Hepatocyte (in vitro differentiated cells): ENCODE measurements at regions not wholly inside any gene's neighbourhood (a gene's known extent, or its start where the extent isn't known, plus 50 kb on each side); places are given as distances from the start of the nearest gene placed in this dataset.

Source experiments
- DNase-seq: peaks from one replicate; pipeline ENCODE4 v3.0.0-alpha.2; 2016; ENCODE audit warnings: low spot score
- H2AFZ ChIP-seq: fragments of 200-600 bp; sonication (generic); 2 replicates; pipeline ENCODE4 v1.6.0; 2016; ENCODE audit warnings: antibody characterized with exemption, mild to moderate bottlenecking
- H3K27ac ChIP-seq: fragments of 200-600 bp; sonication (generic); 2 replicates; pipeline ENCODE4 v1.5.1; 2016; ENCODE audit warnings: mild to moderate bottlenecking
- H3K27me3 ChIP-seq: fragments of 200-600 bp; sonication (generic); 2 replicates; pipeline ENCODE4 v1.6.1; 2016
- H3K36me3 ChIP-seq: fragments of 200-600 bp; sonication (generic); replicated peaks from 2 replicates; pipeline ENCODE4 v1.5.1; 2016; ENCODE audit warnings: low read depth; ENCODE audit not compliant: insufficient read depth
- H3K4me1 ChIP-seq: fragments of 200-600 bp; sonication (generic); 2 replicates; pipeline ENCODE4 v1.5.1; 2016; ENCODE audit warnings: mild to moderate bottlenecking, moderate library complexity; ENCODE audit not compliant: insufficient read depth
- H3K4me2 ChIP-seq: fragments of 200-600 bp; sonication (generic); 2 replicates; pipeline ENCODE4 v1.6.0; 2016
- H3K4me3 ChIP-seq: fragments of 200-600 bp; sonication (generic); 2 replicates; pipeline ENCODE4 v1.5.1; 2016; ENCODE audit warnings: mild to moderate bottlenecking
- H3K79me2 ChIP-seq: fragments of 200-600 bp; sonication (generic); 2 replicates; pipeline ENCODE4 v1.6.0; 2017; ENCODE audit warnings: mild to moderate bottlenecking
- H3K9me2 ChIP-seq: fragments of 200-600 bp; sonication (generic); replicated peaks from 2 replicates; pipeline ENCODE4 v1.6.0; 2017; ENCODE audit warnings: mild to moderate bottlenecking; ENCODE audit not compliant: insufficient read depth
- H3K9me3 ChIP-seq: fragments of 200-600 bp; sonication (generic); 2 replicates; pipeline ENCODE4 v1.5.1; 2016; ENCODE audit warnings: low read depth, mild to moderate bottlenecking
- H4K20me1 ChIP-seq: fragments of 200-600 bp; sonication (generic); 2 replicates; pipeline ENCODE4 v1.6.0; 2016; ENCODE audit warnings: mild to moderate bottlenecking; ENCODE audit not compliant: insufficient read depth, poor library complexity, severe bottlenecking
- EZH2 ChIP-seq: fragments of 200-600 bp; sonication (generic); IDR thresholded peaks from 2 replicates; pipeline ENCODE4 v1.6.1; 2016; ENCODE audit warnings: antibody characterized with exemption, mild to moderate bottlenecking, borderline replicate concordance
- EZH2phosphoT487 ChIP-seq: fragments of 200-600 bp; sonication (generic); IDR thresholded peaks from one replicate; pipeline ENCODE4 v1.6.1; 2018; ENCODE audit warnings: antibody characterized with exemption, mild to moderate bottlenecking, low read depth, moderate library complexity; ENCODE audit not compliant: unreplicated experiment, severe bottlenecking
- WGBS: methylation state at CpG from one replicate; pipeline ENCODE4 v1.1.6; 2016; ENCODE audit warnings: low lambda C conversion rate; ENCODE audit errors: missing lambda C conversion rate; 5-methylcytosine and 5-hydroxymethylcytosine counted together
- TF ChIP-seq, protein P1 (sequence below): fragments of 200-600 bp; sonication (generic); IDR thresholded peaks from 2 replicates; pipeline ENCODE4 v1.5.1; 2016; ENCODE audit warnings: antibody characterized with exemption, mild to moderate bottlenecking; ENCODE audit not compliant: poor library complexity

DNA sequence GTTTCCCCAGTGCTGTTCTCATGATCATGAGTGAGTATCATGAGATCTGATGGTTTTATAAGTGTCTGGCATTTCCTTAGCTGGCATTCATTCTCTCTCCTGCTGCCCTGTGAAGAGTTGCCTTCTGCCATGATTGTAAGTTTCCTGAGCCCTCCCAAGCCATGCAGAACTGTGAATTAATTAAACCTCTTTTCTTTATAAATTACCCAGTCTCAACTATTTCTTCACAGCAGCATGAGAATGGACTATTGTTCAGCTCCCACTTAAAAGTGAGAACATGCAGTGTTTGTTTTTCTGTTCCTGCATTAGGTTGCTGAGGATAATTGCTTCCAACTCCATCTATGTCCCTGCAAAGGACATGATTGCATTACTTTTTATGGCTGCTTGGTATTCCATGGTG is 311.7 kb upstream of the CTSO start:
- DNase-seq = no peak
- no peaks in the 10 kb centered on the region for H4K20me1 ChIP-seq
- H3K4me1 ChIP-seq = no peaks in the 10 kb centered on the region
- H3K9me3 ChIP-seq = no peaks in the 10 kb centered on the region
- H3K4me2 ChIP-seq = no peak overlapping the region
- TF ChIP-seq EZH2 (no peak), EZH2phosphoT487 (no peak)
- TF ChIP-seq, protein P1, sequence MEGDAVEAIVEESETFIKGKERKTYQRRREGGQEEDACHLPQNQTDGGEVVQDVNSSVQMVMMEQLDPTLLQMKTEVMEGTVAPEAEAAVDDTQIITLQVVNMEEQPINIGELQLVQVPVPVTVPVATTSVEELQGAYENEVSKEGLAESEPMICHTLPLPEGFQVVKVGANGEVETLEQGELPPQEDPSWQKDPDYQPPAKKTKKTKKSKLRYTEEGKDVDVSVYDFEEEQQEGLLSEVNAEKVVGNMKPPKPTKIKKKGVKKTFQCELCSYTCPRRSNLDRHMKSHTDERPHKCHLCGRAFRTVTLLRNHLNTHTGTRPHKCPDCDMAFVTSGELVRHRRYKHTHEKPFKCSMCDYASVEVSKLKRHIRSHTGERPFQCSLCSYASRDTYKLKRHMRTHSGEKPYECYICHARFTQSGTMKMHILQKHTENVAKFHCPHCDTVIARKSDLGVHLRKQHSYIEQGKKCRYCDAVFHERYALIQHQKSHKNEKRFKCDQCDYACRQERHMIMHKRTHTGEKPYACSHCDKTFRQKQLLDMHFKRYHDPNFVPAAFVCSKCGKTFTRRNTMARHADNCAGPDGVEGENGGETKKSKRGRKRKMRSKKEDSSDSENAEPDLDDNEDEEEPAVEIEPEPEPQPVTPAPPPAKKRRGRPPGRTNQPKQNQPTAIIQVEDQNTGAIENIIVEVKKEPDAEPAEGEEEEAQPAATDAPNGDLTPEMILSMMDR = no peak
- H3K4me3 ChIP-seq = no peak overlapping the region
- H3K79me2 ChIP-seq = no peaks in the 10 kb centered on the region
- H3K27ac ChIP-seq = no peak overlapping the region
- H3K9me2 ChIP-seq = no peaks in the 10 kb centered on the region
- H3K27me3 ChIP-seq = no peaks in the 10 kb centered on the region
- H2AFZ ChIP-seq = no peak overlapping the region
- H3K36me3 ChIP-seq = no peaks in the 10 kb centered on the region

DNA sequence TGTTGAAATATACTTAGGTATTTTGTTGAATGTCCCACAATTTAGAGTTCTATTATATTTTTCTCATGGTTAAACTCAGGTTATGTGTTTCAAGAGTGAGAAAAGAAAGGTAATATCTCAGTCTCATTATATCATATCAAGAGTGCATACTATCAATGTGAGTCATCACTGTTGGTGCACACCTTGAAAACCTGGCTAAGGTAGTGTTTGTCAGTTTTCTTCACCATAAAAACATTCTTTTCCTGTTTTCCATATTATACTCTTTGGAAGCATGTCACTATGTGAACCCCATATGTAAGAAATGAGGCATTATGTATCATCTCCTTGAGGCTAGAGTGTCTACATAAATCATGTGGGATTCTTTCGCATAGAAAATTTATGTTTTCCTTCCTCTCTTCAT is 307.6 kb upstream of the CTSO start:
- no peaks in the 10 kb centered on the region for H3K4me1 ChIP-seq
- no peaks in the 10 kb centered on the region for H3K79me2 ChIP-seq
- H4K20me1 ChIP-seq = no peaks in the 10 kb centered on the region
- WGBS = 94% methylated on average over 1 of the region's 1 CpG
- H2AFZ ChIP-seq = no peak overlapping the region
- H3K36me3 ChIP-seq = no peaks in the 10 kb centered on the region
- H3K27me3 ChIP-seq = no peaks in the 10 kb centered on the region
- no peak for DNase-seq
- no peak overlapping the region for H3K4me3 ChIP-seq
- H3K9me2 ChIP-seq = no peaks in the 10 kb centered on the region
- no peak overlapping the region for H3K27ac ChIP-seq
- no peaks in the 10 kb centered on the region for H3K9me3 ChIP-seq
- no peak overlapping the region for H3K4me2 ChIP-seq
- TF ChIP-seq, protein P1 = no peak
- TF ChIP-seq EZH2phosphoT487 (no peak), EZH2 (no peak)

DNA sequence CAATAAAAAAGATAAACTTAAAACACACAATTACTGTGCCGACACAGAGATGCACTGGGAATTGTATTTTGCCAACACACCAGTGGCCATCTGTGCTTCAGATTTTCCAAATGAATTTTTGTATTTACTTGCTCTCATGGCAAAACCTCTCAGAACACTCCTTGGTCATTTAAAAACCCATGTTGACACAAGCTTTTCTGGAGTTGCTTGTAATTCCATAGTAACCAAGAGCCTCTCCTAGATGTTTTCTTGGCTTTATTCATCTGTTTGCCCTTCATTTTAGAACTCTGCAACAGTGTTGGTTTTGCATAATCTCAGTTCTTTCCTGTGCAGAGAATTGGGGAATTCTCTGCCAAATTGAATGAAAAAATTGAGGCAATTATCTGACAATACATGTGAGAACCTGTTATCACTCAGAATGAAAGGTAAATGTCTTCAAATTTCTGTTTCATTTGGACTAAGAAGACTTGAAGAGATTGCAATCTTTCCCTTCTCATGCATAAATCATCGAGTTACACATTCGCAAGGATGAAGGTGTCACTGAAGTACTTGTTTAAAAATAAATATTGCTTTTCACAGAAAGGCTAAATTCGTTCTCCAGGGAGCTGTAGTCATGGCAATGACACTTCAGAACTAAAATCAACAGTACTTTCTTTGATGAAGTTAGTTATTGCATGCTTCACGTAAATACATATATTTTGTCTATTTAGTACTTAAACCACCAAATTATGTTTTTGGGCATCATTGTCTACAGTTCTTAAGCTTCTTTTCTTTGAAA is 301.8 kb upstream of the CTSO start:
- no peak for DNase-seq
- Histone ChIP-seq H3K4me2 (peak overlapping the region; percentile 2), H2AFZ (no peak overlapping the region)

DNA sequence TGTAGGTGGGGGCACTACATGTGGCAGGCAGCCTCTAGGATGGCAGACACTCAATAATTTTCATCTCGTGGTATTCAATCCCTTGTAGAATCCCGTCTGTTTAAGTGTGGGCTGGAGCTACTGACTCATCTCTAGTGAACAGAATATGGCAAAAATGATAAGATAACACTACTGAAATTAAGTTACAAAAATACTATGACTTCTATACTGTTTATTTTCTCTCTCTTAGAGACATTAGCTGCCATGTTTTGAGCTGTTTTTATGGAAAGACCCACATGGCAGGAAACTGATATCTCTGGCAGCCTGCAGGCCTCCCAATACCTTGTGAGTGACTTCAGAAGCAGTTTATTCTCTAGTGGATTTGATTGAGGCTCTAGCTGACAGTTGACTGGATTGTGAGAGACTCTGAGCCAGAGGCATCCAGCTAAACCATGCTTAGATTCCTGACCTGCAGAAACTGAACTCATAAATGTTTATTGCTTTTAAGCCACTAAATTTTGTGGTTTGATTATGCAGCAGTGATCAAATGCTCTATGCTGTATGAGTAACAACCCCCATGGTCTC is 298.8 kb upstream of the CTSO start:
- no peaks in the 10 kb centered on the region for H3K9me2 ChIP-seq
- peak overlapping the region; percentile 4 for H2AFZ ChIP-seq
- TF ChIP-seq EZH2 (no peak), EZH2phosphoT487 (no peak)
- TF ChIP-seq, protein P1 = no peak
- H3K36me3 ChIP-seq = no peaks in the 10 kb centered on the region
- H3K4me2 ChIP-seq = no peak overlapping the region
- no peaks in the 10 kb centered on the region for H3K27me3 ChIP-seq
- H3K9me3 ChIP-seq = no peaks in the 10 kb centered on the region
- no peaks in the 10 kb centered on the region for H3K4me1 ChIP-seq
- H3K79me2 ChIP-seq = no peaks in the 10 kb centered on the region
- no peak overlapping the region for H3K4me3 ChIP-seq
- peak overlapping the region; percentile 25 for H3K27ac ChIP-seq
- DNase-seq = no peak
- WGBS = 63% methylated on average over 2 of the region's 2 CpGs
- no peaks in the 10 kb centered on the region for H4K20me1 ChIP-seq

More for the DNA sequence above, 301.8 kb upstream of the CTSO start:
- Histone ChIP-seq H3K9me2 (no peaks in the 10 kb centered on the region), H3K36me3 (no peaks in the 10 kb centered on the region), H3K4me1 (no peaks in the 10 kb centered on the region), H3K9me3 (no peaks in the 10 kb centered on the region), H3K4me3 (no peak overlapping the region), H3K27me3 (no peaks in the 10 kb centered on the region), H3K27ac (no peak overlapping the region), H4K20me1 (no peaks in the 10 kb centered on the region), H3K79me2 (no peaks in the 10 kb centered on the region)
- TF ChIP-seq EZH2phosphoT487 (no peak), EZH2 (no peak)
- WGBS = 63% methylated on average over 5 of the region's 5 CpGs
